A673 (cell line): ENCODE measurements at regions not wholly inside any gene's neighbourhood (a gene's known extent, or its start where the extent isn't known, plus 50 kb on each side); places are given as distances from the start of the nearest gene placed in this dataset.
A peak's percentile ranks its signal among the peaks of the same experiment; 100 is the strongest.

Source experiments
- BruUV-seq: library from RNA; stranded (reverse); fragments of 400-500 nt; replicated peaks from 2 replicates; lab custom pipeline; 2021; lab: Mats Ljungman, UMichigan
- CTCF ChIA-PET: fragments of 300-600 bp; sonication (Branson Sonifier 250); formaldehyde crosslinking; loops from one replicate; lab custom pipeline; 2022; ENCODE audit warnings: antibody characterized with exemption; lab: Charles Lee
- POLR2A ChIA-PET: fragments of 300-600 bp; sonication (Branson Sonifier 250); formaldehyde crosslinking; loops from one replicate; lab custom pipeline; 2022; ENCODE audit warnings: antibody characterized with exemption; ENCODE audit not compliant: low non-redundant PET; lab: Charles Lee
- DNase-seq: peaks from one replicate; pipeline ENCODE4 v3.0.0-alpha.2; 2015; ENCODE audit warnings: low spot score
- H3K27ac ChIP-seq: fragments of 200-600 bp; sonication (generic); 2 replicates; pipeline ENCODE4 v1.5.1; 2016; ENCODE audit warnings: mixed run types, low read depth, mild to moderate bottlenecking, mixed read lengths, antibody characterized with exemption, low read length; ENCODE audit not compliant: poor library complexity, severe bottlenecking
- H3K27me3 ChIP-seq: fragments of 200-600 bp; sonication (generic); replicated peaks from 2 replicates; pipeline ENCODE4 v1.6.1; 2017; ENCODE audit warnings: mixed run types, low read depth, mild to moderate bottlenecking, mixed read lengths, antibody characterized with exemption, low read length; ENCODE audit not compliant: insufficient read depth, poor library complexity
- H3K36me3 ChIP-seq: fragments of 200-600 bp; sonication (generic); 2 replicates; pipeline ENCODE4 v1.6.1; 2016; ENCODE audit warnings: mixed run types, mild to moderate bottlenecking, mixed read lengths, antibody characterized with exemption, low read length; ENCODE audit not compliant: insufficient read depth, poor library complexity, severe bottlenecking
- H3K4me1 ChIP-seq: fragments of 200-600 bp; sonication (generic); 2 replicates; pipeline ENCODE4 v1.6.1; 2017; ENCODE audit warnings: mixed run types, mild to moderate bottlenecking, mixed read lengths, antibody characterized with exemption, low read length; ENCODE audit not compliant: insufficient read depth, poor library complexity, severe bottlenecking
- H3K4me3 ChIP-seq: fragments of 200-600 bp; sonication (generic); 2 replicates; pipeline ENCODE4 v1.5.1; 2016; ENCODE audit warnings: low read depth, mixed run types, mild to moderate bottlenecking, mixed read lengths, low read length; ENCODE audit not compliant: poor library complexity, severe bottlenecking
- H3K9me3 ChIP-seq: fragments of 200-600 bp; sonication (generic); 2 replicates; pipeline ENCODE4 v1.6.1; 2016; ENCODE audit warnings: mixed run types, low read depth, mild to moderate bottlenecking, mixed read lengths, antibody characterized with exemption, low read length; ENCODE audit not compliant: poor library complexity, severe bottlenecking
- CTCF ChIP-seq: fragments of 300-800, 200-600 bp; sonication (generic); conservative IDR thresholded peaks from 2 replicates; pipeline ENCODE4 v1.5.1; 2017; ENCODE audit warnings: low read depth, mild to moderate bottlenecking, antibody characterized with exemption, low read length, moderate library complexity, mixed read lengths
- EZH2 ChIP-seq: fragments of 200-600 bp; sonication (generic); IDR thresholded peaks from 2 replicates; pipeline ENCODE4 v1.6.1; 2017; ENCODE audit warnings: borderline replicate concordance, low read depth, mild to moderate bottlenecking, mixed read lengths, antibody characterized with exemption, low read length; ENCODE audit not compliant: poor library complexity, severe bottlenecking
- intact Hi-C: fragments of 100-400 bp; cut with micrococcal nuclease; formaldehyde crosslinking; loops from one replicate; pipeline ENCODE4 v1.10.0; 2022; ENCODE audit not compliant: unreplicated experiment

- Histone ChIP-seq H3K4me3 (no peak overlapping the region), H3K9me3 (no peaks in the 10 kb centered on the region), H3K27ac (no peak overlapping the region), H3K4me1 (peaks cover 27% of the 10 kb centered on the region), H3K36me3 (no peaks in the 10 kb centered on the region), H3K27me3 (no peaks in the 10 kb centered on the region)
- DNase-seq: no peak
- no TSS peak for BruUV-seq
- ChIA-PET POLR2A (no interaction called here), CTCF (no interaction called here)
- TF ChIP-seq EZH2 (no peak), CTCF (no peak)
- intact Hi-C loops: no loop called here
Measured at GRCh38 chr2:201964011-201964410, 69.6 kb upstream of the FZD7 start.

- Histone ChIP-seq H3K27ac (peak overlapping the region; percentile 82), H3K27me3 (no peaks in the 10 kb centered on the region), H3K9me3 (no peaks in the 10 kb centered on the region), H3K4me1 (peaks cover 27% of the 10 kb centered on the region), H3K36me3 (no peaks in the 10 kb centered on the region), H3K4me3 (no peak overlapping the region)
- DNase-seq: peak; percentile 89
- POLR2A ChIA-PET: no interaction called here
- no TSS peak for BruUV-seq
- intact Hi-C loops: no loop called here
- TF ChIP-seq EZH2: no peak
- TF ChIP-seq CTCF: no peak
- CTCF ChIA-PET: interaction anchor here (0.6 kb wide), 2 partner anchors 62 to 167 kb away, joined by 4 read pairs; no protein-coding TSS in a partner anchor
Measured at GRCh38 chr2:201964631-201965206, 68.9 kb upstream of the FZD7 start.

GRCh38 chr2:201965550-201965949, 68.1 kb upstream of the FZD7 start:
- BruUV-seq: no TSS peak
- intact Hi-C loops: no loop called here
- peak overlapping the region; percentile 82 for H3K27ac ChIP-seq
- no peaks in the 10 kb centered on the region for H3K9me3 ChIP-seq
- CTCF ChIA-PET: no interaction called here
- no peaks in the 10 kb centered on the region for H3K27me3 ChIP-seq
- H3K36me3 ChIP-seq: no peaks in the 10 kb centered on the region
- TF ChIP-seq CTCF (0 out of 2 replicates have a peak, but pooled peaks have one; percentile 13), EZH2 (no peak)
- H3K4me3 ChIP-seq: no peak overlapping the region
- DNase-seq: peak; percentile 15
- POLR2A ChIA-PET: no interaction called here
- peaks cover 27% of the 10 kb centered on the region for H3K4me1 ChIP-seq
